GM12878 (cell line): ENCODE measurements at regions not wholly inside any gene's neighbourhood (a gene's known extent, or its start where the extent isn't known, plus 50 kb on each side); places are given as distances from the start of the nearest gene placed in this dataset.

Source experiments
- ATAC-seq: fragments of 200-7000 bp; cut with Tn5 transposase; 3 replicates; pipeline ENCODE4 v1.9.1; 2020; ENCODE audit warnings: mild to moderate bottlenecking, moderate library complexity
- BruUV-seq: library from RNA; stranded (reverse); fragments of 400-500 nt; replicated peaks from 2 replicates; lab custom pipeline; 2021; lab: Mats Ljungman, UMichigan
- CTCF ChIA-PET: fragments of 300-600 bp; sonication (Branson Sonifier 250); formaldehyde crosslinking; extraction: SDS; loops from one replicate; lab custom pipeline; 2021; ENCODE audit warnings: inconsistent platforms; lab: Yijun Ruan, JAX
- POLR2A ChIA-PET: fragments of 350-600 bp; formaldehyde crosslinking; extraction: SDS; loops from one replicate; lab custom pipeline; 2021; ENCODE audit warnings: inconsistent platforms; lab: Charles Lee
- RAD21 ChIA-PET: fragments of 300-600 bp; sonication (Branson Sonifier 250); formaldehyde crosslinking; loops from one replicate; lab custom pipeline; 2023; ENCODE audit warnings: antibody characterized with exemption; ENCODE audit not compliant: unreplicated experiment; lab: Charles Lee
- SMC1A ChIA-PET: fragments of 300-600 bp; sonication (Branson Sonifier 250); formaldehyde crosslinking; loops from one replicate; lab custom pipeline; 2023; ENCODE audit not compliant: unreplicated experiment, uncharacterized antibody; lab: Charles Lee
- DNase-seq: peaks from one replicate; pipeline ENCODE4 v3.0.0-alpha.2; 2011; ENCODE audit warnings: low read depth, low spot score
- FAIRE-seq: peaks from 3 replicates; lab custom pipeline; 2011; peaks lifted over from hg19 to GRCh38; lab: Jason Lieb, UNC
- H2AFZ ChIP-seq: 2 replicates; pipeline ENCODE4 v1.6.0; 2011; ENCODE audit warnings: low read depth, low read length, control low read depth; ENCODE audit not compliant: control insufficient read depth
- H3K27ac ChIP-seq: 2 replicates; pipeline ENCODE4 v1.5.1; 2011; ENCODE audit warnings: control low read depth; ENCODE audit not compliant: control insufficient read depth, insufficient read depth
- H3K27me3 ChIP-seq, 2 experiments: replicated peaks in 1 of 2; 2 replicates each; pipeline versions ENCODE4 v1.6.0 to v1.6.1; 2011; ENCODE audit warnings: low read length in 1 of 2; ENCODE audit not compliant: control insufficient read depth in 2 of 2, insufficient read depth in 2 of 2
- H3K36me3 ChIP-seq, 2 experiments: 2 replicates each; pipeline ENCODE4 v1.5.1; 2011; ENCODE audit warnings: low read length in 1 of 2; ENCODE audit not compliant: control insufficient read depth in 2 of 2, insufficient read depth in 2 of 2
- H3K4me1 ChIP-seq: 2 replicates; pipeline ENCODE4 v1.6.1; 2011; ENCODE audit warnings: mild to moderate bottlenecking, low read length, moderate library complexity, mixed read lengths; ENCODE audit not compliant: control insufficient read depth, insufficient read depth
- H3K4me2 ChIP-seq: 2 replicates; pipeline ENCODE4 v1.6.0; 2011; ENCODE audit warnings: control low read depth; ENCODE audit not compliant: control insufficient read depth, insufficient read depth
- H3K4me3 ChIP-seq: fragments of 200-600 bp; sonication (generic); 2 replicates; pipeline ENCODE4 v1.5.1; 2016
- H3K79me2 ChIP-seq: 2 replicates; pipeline ENCODE4 v1.6.0; 2011; ENCODE audit warnings: low read length; ENCODE audit not compliant: control insufficient read depth, insufficient read depth
- H3K9ac ChIP-seq: 2 replicates; pipeline ENCODE4 v1.8.0; 2011; ENCODE audit warnings: low read length, control low read depth, mixed read lengths; ENCODE audit not compliant: control insufficient read depth, insufficient read depth
- H3K9me3 ChIP-seq: replicated peaks from 3 replicates; pipeline ENCODE4 v1.5.1; 2011; ENCODE audit warnings: mild to moderate bottlenecking, low read length; ENCODE audit not compliant: control insufficient read depth, insufficient read depth
- H4K20me1 ChIP-seq: 2 replicates; pipeline ENCODE4 v1.6.0; 2011; ENCODE audit not compliant: control insufficient read depth, insufficient read depth
- CREM ChIP-seq: IDR thresholded peaks from 2 replicates; pipeline ENCODE4 v1.6.1; 2014; ENCODE audit warnings: antibody characterized with exemption, low read depth
- FOXM1 ChIP-seq: IDR thresholded peaks from 2 replicates; pipeline ENCODE4 v1.6.1; 2012; ENCODE audit warnings: low read depth, mild to moderate bottlenecking, inconsistent platforms, low read length, moderate library complexity
- HCFC1 ChIP-seq: fragments of 150-350 bp; IDR thresholded peaks from 2 replicates; pipeline ENCODE4 v1.6.1; 2014; ENCODE audit warnings: low read length
- HDAC2 ChIP-seq: fragments of 200-600 bp; sonication (generic); IDR thresholded peaks from 2 replicates; pipeline ENCODE4 v1.6.1; 2017
- HDAC6 ChIP-seq: fragments of 200-600 bp; sonication (generic); IDR thresholded peaks from one replicate; pipeline ENCODE4 v1.8.0; 2017; ENCODE audit warnings: antibody characterized with exemption; ENCODE audit not compliant: unreplicated experiment
- MEF2A ChIP-seq: IDR thresholded peaks from 2 replicates; pipeline ENCODE4 v1.6.1; 2011; ENCODE audit warnings: low read depth, mild to moderate bottlenecking, low read length, moderate library complexity; ENCODE audit not compliant: insufficient read depth
- MTA3 ChIP-seq: IDR thresholded peaks from 2 replicates; pipeline ENCODE4 v1.6.1; 2012; ENCODE audit warnings: low read length, inconsistent platforms, borderline replicate concordance
- POLR2AphosphoS5 ChIP-seq: IDR thresholded peaks from 2 replicates; pipeline ENCODE4 v1.6.1; 2011; ENCODE audit warnings: mild to moderate bottlenecking, low read length, inconsistent platforms
- TARDBP ChIP-seq: IDR thresholded peaks from 2 replicates; pipeline ENCODE4 v1.6.1; 2016; ENCODE audit warnings: borderline replicate concordance
- ZNF274 ChIP-seq: IDR thresholded peaks from one replicate; pipeline ENCODE4 v1.8.0; 2011; ENCODE audit not compliant: insufficient read length, insufficient read depth
- WGBS: methylation state at CpG from one replicate; pipeline ENCODE4 v1.1.6; 2016; ENCODE audit warnings: low lambda C conversion rate; ENCODE audit not compliant: insufficient replicate concordance, insufficient coverage; ENCODE audit errors: missing lambda C conversion rate; 5-methylcytosine and 5-hydroxymethylcytosine counted together
- in situ Hi-C: fragments of 300-500 bp; cut with MboI; formaldehyde crosslinking; loops from 9 replicates; pipeline ENCODE4 v1.14.3; 2018; ENCODE audit warnings: mixed read lengths
- intact Hi-C: fragments of 100-400 bp; cut with micrococcal nuclease; formaldehyde crosslinking; loops from one replicate; pipeline ENCODE4 v1.14.2; 2022; ENCODE audit not compliant: unreplicated experiment
- TF ChIP-seq, protein P1 (sequence below): IDR thresholded peaks from 2 replicates; pipeline ENCODE4 v1.6.1; 2011; ENCODE audit warnings: low read depth, low read length, improper control_type of control experiment, borderline replicate concordance
- TF ChIP-seq, protein P2 (sequence below): fragments of 450-650 bp; IDR thresholded peaks from 2 replicates; pipeline ENCODE4 v1.6.1; 2017; ENCODE audit warnings: antibody characterized with exemption, mild to moderate bottlenecking, moderate library complexity
- TF ChIP-seq, protein P3 (sequence below): fragments of 450-650 bp; IDR thresholded peaks from 2 replicates; pipeline ENCODE4 v1.6.1; 2014; ENCODE audit warnings: mild to moderate bottlenecking

DNA sequence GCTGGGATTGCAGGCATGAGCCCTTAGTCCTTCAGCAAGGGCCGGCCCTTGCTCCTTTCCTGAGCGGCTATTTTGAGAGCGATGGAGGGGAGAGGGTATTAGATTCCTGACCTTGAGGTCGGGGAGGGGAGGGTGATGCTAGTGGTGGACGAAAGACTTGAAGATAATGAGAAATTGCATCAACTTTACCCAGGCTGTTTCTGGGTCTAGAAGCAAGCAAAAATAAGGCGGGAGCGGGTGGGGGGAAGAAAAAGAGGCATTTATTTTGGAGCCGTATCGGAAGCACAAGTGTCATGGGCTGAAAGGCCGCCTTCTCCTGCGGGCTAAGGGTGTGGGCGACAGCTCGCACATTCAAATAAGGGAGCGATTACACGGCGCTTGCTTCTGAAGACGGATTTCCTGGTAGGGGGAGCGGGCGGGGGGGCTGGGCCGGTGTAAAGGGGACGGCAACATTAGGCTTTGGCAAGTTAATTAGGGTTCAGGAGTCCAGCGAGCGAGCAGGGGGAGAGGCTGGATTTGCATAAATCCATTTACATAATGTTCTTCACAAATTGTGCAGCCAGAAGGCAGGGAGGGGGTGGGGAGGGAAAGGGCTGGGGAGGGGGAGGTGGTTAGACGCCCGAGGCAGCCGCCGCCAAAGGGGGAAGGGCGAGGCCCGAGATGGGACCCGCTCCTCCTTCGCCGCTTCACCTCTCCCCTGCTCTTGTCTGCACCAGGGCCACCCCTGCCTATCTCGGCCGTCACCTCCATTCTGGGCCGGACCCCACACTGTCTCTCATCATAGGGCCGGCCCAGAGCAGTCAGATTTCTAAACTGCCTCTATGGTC is 245.9 kb downstream of the MIAT start:
- WGBS: 5% methylated on average over 36 of the region's 36 CpGs
- no peaks in the 10 kb centered on the region for H4K20me1 ChIP-seq
- H3K36me3 ChIP-seq: no peaks in the 10 kb centered on the region
- in situ Hi-C loops: no loop called here
- CTCF ChIA-PET: no interaction called here
- no peaks in the 10 kb centered on the region for H3K4me1 ChIP-seq
- H3K9me3 ChIP-seq: no peaks in the 10 kb centered on the region
- H3K27ac ChIP-seq: no peak overlapping the region
- H3K27me3 ChIP-seq: peaks cover 2 to 6% of the 10 kb centered on the region in 2 experiments; a peak in 3 of 4 replicates
- BruUV-seq: no TSS peak
- peak overlapping the region; percentile 42; the same call in 1 of the 2 replicates for H3K4me2 ChIP-seq
- peak overlapping the region; percentile 16; the same call in 1 of the 2 replicates for H3K4me3 ChIP-seq
- H2AFZ ChIP-seq: no peak overlapping the region
- TF ChIP-seq CREM: no peak
- TF ChIP-seq ZNF274: no peak
- TF ChIP-seq, protein P1, sequence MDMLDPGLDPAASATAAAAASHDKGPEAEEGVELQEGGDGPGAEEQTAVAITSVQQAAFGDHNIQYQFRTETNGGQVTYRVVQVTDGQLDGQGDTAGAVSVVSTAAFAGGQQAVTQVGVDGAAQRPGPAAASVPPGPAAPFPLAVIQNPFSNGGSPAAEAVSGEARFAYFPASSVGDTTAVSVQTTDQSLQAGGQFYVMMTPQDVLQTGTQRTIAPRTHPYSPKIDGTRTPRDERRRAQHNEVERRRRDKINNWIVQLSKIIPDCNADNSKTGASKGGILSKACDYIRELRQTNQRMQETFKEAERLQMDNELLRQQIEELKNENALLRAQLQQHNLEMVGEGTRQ: no peak
- no peak for TF ChIP-seq POLR2AphosphoS5
- TF ChIP-seq MTA3: no peak
- TF ChIP-seq HDAC6: no peak
- TF ChIP-seq FOXM1: no peak
- no peak for TF ChIP-seq HDAC2
- no peak for TF ChIP-seq TARDBP
- no peak for TF ChIP-seq HCFC1
- TF ChIP-seq, protein P2, sequence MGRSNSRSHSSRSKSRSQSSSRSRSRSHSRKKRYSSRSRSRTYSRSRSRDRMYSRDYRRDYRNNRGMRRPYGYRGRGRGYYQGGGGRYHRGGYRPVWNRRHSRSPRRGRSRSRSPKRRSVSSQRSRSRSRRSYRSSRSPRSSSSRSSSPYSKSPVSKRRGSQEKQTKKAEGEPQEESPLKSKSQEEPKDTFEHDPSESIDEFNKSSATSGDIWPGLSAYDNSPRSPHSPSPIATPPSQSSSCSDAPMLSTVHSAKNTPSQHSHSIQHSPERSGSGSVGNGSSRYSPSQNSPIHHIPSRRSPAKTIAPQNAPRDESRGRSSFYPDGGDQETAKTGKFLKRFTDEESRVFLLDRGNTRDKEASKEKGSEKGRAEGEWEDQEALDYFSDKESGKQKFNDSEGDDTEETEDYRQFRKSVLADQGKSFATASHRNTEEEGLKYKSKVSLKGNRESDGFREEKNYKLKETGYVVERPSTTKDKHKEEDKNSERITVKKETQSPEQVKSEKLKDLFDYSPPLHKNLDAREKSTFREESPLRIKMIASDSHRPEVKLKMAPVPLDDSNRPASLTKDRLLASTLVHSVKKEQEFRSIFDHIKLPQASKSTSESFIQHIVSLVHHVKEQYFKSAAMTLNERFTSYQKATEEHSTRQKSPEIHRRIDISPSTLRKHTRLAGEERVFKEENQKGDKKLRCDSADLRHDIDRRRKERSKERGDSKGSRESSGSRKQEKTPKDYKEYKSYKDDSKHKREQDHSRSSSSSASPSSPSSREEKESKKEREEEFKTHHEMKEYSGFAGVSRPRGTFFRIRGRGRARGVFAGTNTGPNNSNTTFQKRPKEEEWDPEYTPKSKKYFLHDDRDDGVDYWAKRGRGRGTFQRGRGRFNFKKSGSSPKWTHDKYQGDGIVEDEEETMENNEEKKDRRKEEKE: no peak
- TF ChIP-seq MEF2A: no peak
- TF ChIP-seq, protein P3, sequence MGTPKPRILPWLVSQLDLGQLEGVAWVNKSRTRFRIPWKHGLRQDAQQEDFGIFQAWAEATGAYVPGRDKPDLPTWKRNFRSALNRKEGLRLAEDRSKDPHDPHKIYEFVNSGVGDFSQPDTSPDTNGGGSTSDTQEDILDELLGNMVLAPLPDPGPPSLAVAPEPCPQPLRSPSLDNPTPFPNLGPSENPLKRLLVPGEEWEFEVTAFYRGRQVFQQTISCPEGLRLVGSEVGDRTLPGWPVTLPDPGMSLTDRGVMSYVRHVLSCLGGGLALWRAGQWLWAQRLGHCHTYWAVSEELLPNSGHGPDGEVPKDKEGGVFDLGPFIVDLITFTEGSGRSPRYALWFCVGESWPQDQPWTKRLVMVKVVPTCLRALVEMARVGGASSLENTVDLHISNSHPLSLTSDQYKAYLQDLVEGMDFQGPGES: no peak
- TF ChIP-seq, all 136 proteins: peak for 0
- POLR2A ChIA-PET: no interaction called here
- Histone ChIP-seq H3K79me2 (no peaks in the 10 kb centered on the region), H3K9ac (no peak overlapping the region)
- RAD21 ChIA-PET: no interaction called here
- FAIRE-seq (no peak), DNase-seq (no peak), ATAC-seq (no peak)
- SMC1A ChIA-PET: no interaction called here
- intact Hi-C loops: no loop called here
